Activated naive CD4-positive, alpha-beta T cell treated with Interleukin-2 at 50 U/mL for 16 hours (primary cell): ENCODE measurements at regions not wholly inside any gene's neighbourhood (a gene's known extent, or its start where the extent isn't known, plus 50 kb on each side); places are given as distances from the start of the nearest gene placed in this dataset.
"Not testable (repeated sequence)": the region's sequence is repeated elsewhere in the genome, so short reads cannot be mapped to it uniquely, and the experiment has no call there.

Source experiments
- DNase-seq: peaks from one replicate; pipeline ENCODE4 v3.0.0-alpha.2; 2020

- no peak for DNase-seq
These were observed 120.4 kb upstream of the EOLA2 start for GRCh38 chrX:150058728-150059127.

GRCh38 chrX:150060406-150060805, 122.1 kb upstream of the EOLA2 start:
- DNase-seq, result no peak

- no peak for DNase-seq
These were observed 124.2 kb upstream of the EOLA2 start for GRCh38 chrX:150062292-150063137.

- DNase-seq, result no peak
These were observed 124.8 kb upstream of the EOLA2 start for GRCh38 chrX:150063138-150063518.

GRCh38 chrX:150063674-150064073, 125.4 kb upstream of the EOLA2 start:
- DNase-seq, result no peak

GRCh38 chrX:150074175-150074574, 135.9 kb upstream of the EOLA2 start:
- no peak for DNase-seq

- no peak for DNase-seq
These were observed 142.2 kb upstream of the EOLA2 start for GRCh38 chrX:150080497-150080896.

- DNase-seq, result no peak
These were observed 142.8 kb upstream of the EOLA2 start for GRCh38 chrX:150081076-150081475.

- DNase-seq, result no peak
These were observed 146.4 kb upstream of the EOLA2 start for GRCh38 chrX:150084496-150085229.

GRCh38 chrX:150085881-150086280, 147.6 kb upstream of the EOLA2 start:
- no peak for DNase-seq

GRCh38 chrX:150086371-150086770, 148.1 kb upstream of the EOLA2 start:
- no peak for DNase-seq

- no peak for DNase-seq
These were observed 149.3 kb upstream of the EOLA2 start for GRCh38 chrX:150087612-150088011.

- no peak for DNase-seq
These were observed 149.8 kb upstream of the EOLA2 start for GRCh38 chrX:150088042-150088441.

- DNase-seq, result no peak
These were observed 150.7 kb upstream of the EOLA2 start for GRCh38 chrX:150088766-150089518.

- not testable (repeated sequence) for DNase-seq
These were observed 153.0 kb upstream of the EOLA2 start for GRCh38 chrX:150091300-150091699.

GRCh38 chrX:150092549-150092948, 154.3 kb upstream of the EOLA2 start:
- DNase-seq, result no peak

- no peak for DNase-seq
These were observed 156.1 kb upstream of the EOLA2 start for GRCh38 chrX:150094375-150094774.

GRCh38 chrX:150094996-150095395, 156.7 kb upstream of the EOLA2 start:
- DNase-seq, result no peak

GRCh38 chrX:150099316-150099715, 161.0 kb upstream of the EOLA2 start:
- no peak for DNase-seq

- no peak for DNase-seq
These were observed 162.0 kb upstream of the EOLA2 start for GRCh38 chrX:150100261-150100660.

GRCh38 chrX:150118476-150118875, 180.2 kb upstream of the EOLA2 start:
- no peak for DNase-seq

- DNase-seq, result no peak
These were observed 181.0 kb upstream of the EOLA2 start for GRCh38 chrX:150119323-150119722.

- not testable (repeated sequence) for DNase-seq
These were observed 186.8 kb upstream of the EOLA2 start for GRCh38 chrX:150125045-150125444.

GRCh38 chrX:150127216-150127615, 188.9 kb upstream of the EOLA2 start:
- no peak for DNase-seq
